ENCODE measurements at regions not wholly inside any gene's neighbourhood (a gene's known extent, or its start where the extent isn't known, plus 50 kb on each side); places are given as distances from the start of the nearest gene placed in this dataset.
"Not testable (repeated sequence)": the region's sequence is repeated elsewhere in the genome, so short reads cannot be mapped to it uniquely, and the experiment has no call there.

DNA sequence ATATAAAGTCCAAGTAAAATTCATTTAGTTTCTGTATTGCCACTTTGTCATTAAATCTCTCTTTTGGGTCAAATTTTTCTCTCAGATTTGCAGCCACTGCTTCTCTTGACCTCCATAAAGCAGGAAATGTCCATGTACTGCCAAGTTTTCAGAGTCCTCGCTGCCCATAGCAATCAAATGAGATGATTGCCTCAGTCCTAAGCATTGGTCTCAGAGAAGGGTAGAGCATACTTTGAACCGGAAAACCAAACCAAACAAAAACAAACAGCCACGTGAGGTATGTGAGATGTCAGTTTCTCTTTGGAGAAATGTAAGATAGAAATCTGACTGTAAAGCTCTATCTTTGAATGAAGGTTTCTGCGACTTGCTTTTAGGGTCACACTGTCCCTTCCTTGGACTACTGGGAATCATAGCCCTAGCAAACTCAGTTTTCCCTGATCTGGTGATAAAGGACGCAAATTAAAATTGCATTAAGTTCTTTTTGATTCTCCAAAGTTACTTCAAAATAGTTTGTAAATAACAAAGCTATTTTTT, 505.4 kb upstream of the CITED2 start:
- DNase-seq: no peak

DNA sequence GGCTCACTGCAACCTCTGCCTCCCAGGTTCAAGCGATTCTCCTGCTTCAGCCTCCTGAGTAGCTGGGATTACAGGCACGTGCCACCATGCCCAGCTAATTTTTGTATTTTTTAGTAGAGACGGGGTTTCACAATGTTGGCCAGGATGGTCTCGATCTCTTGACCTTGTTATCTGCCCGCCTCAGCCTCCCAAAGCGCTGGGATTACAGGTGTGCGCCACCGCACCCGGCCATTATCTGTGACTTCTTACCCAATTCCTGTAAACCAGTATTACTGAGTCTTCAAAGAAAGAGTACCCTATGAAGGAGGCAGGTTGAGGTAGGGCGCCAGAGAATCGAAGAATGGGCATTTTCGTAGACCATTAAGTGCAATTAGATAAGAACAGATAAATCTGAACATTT, 504.8 kb upstream of the CITED2 start:
- DNase-seq: not testable (repeated sequence)

DNA sequence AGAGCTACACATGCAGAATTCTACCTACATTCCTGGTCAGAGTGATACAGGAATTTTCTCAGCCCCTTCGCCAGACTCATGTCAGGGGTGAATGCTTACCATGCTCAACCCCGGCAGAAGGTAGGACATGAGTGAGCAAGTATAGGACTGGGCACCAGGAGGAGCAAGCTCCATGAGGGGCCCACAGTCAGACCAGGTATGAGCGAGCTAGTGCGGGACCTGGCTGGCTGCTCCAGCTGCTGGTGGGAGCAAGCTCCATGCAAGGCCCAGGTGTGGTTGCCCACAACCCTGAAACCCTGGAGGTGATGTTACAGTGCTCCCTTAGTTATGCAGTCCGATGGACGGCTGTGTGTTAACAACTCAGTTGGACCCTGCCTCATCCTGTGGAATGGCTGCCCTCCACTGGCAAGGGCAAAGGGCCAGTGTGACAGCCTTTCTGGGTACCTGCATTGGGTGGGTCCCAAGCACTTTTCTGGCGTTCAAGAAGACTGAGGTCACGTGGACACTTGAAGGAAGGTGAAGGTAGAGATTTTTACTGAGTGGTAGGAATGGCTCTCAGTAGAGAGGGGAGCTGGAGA, 503.5 kb upstream of the CITED2 start:
- no peak for DNase-seq

DNA sequence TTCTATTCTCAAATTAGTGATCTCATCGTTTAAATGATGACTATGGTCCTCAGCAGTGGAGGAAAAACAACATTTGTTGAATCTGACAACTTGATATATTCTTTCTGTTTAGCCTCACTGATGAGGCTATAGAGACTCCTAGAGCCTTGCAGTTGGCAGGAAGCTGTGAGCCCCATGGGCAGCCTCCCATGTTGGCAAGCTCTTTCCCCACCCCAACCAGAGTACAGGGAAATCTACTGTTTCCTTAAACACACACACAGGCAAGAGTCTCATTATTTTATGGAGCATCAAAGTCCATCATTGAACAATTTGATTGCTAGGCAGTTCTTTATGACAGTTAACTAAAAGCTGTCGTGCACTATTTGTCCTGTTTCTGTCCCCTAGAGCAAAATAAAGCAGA, 498.2 kb upstream of the CITED2 start:
- DNase-seq: no peak

DNA sequence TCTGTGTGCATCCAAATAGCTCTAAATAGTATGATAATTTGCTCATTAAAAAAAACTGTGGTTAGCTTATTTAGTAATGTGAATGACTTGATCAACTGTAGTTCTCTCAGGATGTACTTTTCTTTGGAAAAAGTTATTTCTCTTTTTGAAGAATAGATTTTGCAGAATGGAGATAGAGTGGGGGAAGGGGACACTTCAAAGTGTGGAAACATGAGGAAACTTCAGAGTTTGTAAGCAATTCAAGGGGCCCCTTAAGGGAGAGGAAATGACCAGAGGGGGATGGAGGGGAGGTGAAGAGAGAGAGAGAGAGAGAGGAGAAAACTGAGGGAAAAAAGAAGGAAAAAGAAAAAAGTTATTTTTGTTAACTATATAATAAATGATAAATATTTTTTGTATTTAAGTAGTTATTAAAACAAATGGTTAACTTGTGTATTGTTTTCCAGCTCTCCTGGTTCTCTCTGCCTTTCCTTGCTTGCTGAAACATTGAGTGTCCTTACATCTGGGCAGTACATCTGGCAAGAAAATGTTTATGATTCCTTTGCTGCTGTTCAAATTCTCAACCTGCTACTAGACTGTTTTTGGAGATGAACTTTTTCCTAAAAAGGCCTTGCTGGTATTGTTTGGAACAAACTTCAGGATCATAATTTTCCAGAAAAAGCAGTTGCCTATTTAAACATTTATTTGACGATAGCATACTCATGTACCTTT, 497.5 kb upstream of the CITED2 start:
- no peak for DNase-seq

DNA sequence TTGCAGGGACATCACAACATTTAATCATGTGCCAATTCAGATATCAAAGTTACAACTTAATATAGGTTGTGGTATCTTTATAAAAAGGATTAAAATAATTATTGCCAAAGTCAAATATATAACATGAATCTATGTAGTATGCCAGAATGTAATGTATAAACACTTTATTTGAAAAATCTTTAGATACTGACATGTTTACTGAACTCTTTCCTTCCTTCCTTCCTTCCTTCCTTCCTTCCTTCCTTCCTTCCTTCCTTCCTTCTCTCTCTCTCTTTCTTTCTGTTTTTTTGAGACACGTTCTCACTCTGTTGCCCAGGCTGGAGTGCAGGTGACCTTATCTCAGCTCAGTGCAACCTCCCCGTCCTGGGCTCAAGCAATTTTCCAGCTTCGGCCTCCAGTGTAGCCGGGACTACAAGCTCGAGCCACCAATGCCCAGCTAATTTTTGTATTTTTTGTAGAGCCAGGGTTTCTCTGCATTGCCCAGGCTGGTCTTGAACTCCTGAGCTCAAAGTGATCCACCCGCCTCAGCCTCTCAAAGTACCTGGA, 496.8 kb upstream of the CITED2 start:
- no peak for DNase-seq

DNA sequence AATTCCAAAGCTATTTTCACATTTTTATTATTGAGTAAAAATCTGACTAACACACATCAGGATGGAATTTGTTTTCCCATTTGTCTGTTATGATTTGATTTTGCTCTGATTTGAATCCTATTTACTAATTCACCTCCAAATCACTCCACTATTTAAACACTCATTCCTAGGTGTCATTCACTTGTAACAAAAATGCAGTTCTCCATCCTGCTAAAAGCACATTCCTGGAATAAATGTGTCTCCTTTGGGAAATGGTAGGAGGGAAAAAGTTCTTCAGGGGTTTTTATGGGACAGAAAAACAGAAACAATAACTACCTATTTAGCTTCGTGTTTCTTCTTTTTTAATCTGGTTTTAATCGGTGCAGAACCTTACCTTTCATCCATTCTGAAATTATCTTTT, 494.1 kb upstream of the CITED2 start:
- DNase-seq: no peak

DNA sequence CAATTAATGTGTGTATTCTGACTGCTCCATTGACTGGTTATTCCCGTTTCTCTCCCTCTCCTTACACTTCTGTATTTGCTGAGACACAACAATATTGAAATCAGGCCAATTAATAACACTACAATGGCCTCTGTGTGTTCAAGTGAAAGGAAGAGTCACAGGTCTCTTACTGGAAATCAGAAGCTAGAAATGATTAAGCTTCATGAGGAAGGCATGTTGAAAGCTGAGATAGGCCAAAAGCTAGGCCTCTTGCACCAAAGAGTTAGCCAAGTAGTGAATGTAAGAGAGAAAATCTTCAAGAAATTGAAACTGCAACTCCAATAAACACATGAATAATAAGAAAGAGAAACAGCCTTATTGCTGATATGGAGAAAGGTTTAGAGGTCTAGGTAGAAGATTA, 489.5 kb upstream of the CITED2 start:
- no peak for DNase-seq

DNA sequence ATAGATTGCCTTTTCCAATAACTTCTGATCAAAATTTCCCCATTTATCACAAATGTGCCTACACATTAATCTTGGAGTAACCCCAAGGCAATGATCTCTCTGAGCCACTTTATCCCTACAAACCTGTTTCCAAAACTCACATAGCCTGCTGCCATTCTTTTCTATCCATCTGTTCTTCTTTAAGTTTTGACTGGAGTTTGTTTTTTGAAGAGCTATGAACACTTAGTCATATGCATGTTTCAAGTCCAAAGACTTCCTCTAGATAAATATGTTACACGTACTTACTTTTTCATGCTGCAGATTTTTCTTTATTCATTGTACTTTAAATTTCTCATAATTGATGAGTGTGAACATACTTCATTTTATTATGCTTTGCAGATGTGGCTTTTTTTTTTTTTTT, 488.9 kb upstream of the CITED2 start:
- no peak for DNase-seq

DNA sequence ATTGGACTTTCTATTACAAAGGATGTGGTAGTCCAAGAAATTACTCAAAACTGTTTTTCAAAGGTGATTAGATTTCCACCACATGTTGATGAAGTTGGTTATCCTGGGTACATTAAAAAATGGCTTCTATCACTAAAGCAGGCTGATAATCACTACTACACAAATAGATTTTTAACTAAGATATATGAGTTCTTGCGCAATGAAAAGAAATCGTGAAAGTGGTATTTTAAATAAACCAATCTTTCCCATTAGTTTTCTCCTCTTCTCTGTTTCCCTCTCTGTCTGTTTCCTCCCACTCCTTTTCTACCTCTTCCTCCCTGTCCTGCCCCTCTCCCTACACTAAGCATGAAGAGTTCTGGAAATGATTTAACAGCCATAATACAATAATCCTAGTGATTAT, 487.9 kb upstream of the CITED2 start:
- no peak for DNase-seq

DNA sequence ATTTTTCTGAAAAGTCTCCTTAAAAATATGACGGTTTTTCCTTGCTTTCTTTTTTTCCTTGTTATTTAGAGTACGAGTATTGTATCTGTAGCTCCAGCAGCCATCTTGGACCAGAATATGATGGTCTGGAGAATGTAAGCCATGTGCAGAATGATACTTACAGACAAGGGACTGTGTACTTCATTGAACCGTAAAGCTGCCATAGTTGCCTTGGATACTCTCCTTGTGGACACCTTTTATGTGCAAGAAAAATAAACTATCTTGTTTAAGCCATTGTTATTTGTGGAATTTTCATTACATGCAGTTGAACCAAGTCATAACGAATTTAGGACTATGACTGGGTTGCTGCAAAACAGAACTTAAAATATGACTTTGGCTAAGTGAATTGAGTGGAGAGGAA, 485.8 kb upstream of the CITED2 start:
- no peak for DNase-seq

DNA sequence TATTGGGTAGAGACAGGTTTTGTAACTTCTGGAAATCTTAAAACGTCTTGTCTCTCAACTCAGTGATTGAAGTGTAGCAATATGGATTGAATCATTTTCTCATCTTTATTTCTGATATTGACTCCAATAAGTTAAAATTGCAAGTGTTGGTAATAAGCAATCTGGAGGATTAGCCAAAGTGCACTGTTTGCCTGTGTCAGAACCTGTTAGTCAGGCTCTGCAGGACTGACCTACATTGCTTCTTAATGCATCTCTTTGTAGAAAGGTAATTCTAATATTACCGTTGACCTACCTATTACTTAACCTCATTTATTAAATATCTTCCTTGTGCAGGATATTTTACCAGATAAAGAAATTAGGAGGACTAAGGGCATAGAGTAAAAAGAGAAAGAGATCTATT, 484.0 kb upstream of the CITED2 start:
- peak in 1 of 2 experiments; percentile 7 for DNase-seq

DNA sequence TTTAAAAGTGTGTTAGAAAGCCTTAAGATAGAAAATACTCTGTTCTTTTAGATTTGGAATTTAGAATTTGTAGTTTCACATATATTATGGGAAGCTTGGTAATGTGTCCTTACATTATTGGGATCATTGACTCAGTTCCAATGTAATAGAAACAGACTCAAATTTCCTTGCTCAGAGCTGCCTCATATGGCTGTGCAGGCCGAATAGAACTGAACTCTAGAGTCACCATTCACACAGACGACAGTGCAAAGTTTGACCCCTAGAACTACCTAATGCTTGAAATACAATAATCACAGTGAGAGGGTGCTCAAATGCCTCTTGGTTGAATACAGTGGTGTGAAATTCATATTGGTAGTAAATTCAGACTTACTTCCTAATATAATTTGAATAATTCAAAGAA, 482.7 kb upstream of the CITED2 start:
- no peak for DNase-seq

DNA sequence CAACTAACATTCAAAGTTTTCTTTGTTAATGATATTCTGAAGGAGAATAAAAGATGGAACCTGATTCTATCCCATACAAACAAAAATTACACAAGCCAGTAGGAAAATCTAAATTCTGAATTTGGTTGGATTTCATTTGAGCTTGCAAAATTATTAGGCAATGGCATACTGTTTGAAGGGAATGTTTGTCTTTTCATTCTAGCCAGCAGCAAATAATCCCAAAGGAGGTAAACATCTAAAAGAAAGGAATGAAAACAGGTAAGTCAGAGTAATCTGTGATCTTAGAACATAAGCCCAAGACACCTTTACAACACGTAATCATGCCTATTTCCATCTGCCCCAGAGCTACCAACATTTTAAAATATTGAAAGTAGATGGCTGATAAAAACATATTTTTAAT, 482.1 kb upstream of the CITED2 start:
- no peak for DNase-seq

DNA sequence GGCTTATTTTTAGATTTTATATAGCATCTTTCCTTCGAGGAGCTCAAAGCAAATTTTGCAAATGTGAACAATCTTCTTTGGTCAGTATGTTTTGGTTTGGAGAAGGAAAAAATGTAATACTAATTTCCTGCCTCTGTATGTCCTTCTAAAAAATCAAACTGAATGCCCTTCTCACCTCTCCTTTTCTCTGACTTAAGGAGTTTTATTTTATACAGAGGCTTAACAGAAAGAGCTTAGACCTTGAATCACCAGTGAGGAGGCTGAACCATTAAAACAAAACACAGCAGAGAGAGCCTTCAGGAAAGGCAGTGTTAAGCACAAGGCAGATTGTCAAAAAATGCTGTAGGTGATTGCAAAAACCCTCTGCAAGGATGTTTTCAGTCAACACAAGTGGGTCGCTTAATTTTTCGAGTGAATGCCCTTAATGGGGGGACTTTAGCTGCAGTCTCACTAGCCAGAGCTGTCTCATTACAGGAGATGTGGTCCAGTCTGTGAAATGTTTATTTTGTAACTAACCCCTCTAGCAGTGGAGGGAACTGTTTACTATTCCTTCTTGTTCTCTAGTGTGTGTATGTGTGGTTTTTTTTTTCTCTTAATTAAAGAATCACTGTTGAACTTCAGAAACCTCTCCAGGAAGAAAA, 481.3 kb upstream of the CITED2 start:
- peak; percentile 27 to 44 for DNase-seq

DNA sequence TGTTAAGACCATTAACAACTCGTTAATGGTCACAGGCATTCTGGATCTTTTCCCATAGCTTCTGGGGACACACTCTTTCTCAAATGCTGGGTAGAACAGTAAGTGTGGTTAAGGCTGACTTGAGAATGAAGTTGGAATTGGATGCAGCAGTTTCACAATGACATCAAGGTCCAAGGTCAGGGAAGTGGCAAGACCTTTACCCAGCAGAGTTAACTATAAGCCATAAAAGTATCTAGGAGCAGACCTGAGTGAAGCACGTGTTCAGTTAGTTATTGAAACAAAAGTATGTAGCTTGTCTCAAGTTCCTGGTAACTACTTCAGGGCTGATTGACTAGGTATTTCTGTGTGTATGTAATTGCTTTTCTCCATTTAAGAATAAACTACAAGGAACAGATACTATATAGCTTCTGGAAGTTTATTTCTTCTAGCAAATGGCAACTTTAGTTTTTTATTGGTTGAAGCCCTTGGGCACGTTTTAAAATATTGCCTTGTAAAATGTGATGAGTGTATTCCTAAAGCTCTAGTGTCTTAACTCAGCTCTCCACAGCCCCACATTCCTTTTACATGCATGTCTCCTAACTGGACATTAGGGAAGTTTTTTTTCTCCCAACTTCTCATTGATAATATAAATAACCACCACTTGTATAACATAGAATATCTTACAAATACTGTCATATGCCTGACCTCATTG, 479.0 kb upstream of the CITED2 start:
- no peak for DNase-seq

DNA sequence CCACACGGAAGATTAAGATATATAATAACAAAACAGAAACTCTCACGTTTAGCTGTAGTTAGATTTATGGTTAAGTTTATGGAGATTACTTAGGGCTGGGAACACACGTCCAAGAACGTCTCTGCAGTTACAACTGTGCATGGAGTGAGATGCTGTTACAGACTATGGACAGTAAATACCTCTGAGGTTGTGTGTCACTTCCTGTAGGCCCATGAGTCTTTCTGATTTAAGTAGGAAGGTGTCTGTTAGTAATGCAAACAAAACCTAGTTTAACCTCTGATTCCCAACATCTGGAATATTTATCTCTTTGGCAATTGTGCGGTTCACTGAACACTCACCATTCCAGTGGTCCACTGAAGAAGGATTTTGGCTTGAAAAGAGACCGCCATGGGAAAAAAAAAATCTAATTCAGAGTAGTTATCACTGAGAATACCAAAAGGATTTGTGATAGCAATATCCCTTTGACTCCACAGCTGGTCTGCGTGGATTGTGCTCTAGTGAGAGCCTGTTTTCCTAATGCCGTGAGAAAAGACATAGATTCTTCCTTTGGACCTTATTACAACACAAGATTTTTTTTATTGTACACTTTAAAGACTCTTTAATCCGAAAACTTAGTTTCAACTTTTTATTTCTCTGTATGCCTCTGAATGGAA, 478.2 kb upstream of the CITED2 start:
- no peak for DNase-seq

DNA sequence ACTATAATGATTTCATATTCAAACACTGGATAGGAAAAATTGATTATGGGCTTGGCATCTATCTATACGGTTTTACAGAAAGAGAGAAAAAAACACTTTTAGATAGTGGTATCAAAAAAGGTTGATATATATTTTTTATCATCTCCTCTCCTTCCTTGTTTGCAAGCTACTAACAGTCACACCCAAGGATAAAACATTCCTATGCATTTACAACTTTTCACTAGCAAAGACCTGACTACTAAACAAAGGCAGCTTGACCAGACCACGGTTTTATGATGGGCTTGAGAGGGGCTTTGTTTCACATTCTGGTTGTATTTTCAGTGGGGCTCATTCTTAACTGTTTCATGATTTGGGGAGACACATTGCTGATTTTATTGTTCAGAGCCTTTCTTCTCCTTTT, 477.6 kb upstream of the CITED2 start:
- DNase-seq: no peak

DNA sequence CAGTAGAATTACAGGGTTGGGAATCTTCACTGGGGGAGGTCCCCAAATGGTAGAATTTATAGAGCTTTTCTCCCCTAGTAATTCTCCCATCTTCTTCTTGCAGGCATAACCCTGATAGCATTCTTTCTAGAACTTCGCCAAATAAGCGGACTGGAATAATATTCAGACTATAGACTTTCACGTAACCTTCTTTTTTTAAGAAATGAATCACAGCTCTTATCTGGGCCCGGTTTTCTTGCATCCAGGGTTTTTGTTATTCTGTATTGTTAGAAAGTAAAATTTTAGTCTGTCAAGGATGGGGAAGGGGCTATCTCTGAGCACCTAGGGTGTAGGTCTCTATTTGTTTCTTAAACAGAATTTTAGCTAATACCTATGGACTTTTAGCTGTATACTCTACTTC, 476.8 kb upstream of the CITED2 start:
- no peak for DNase-seq

DNA sequence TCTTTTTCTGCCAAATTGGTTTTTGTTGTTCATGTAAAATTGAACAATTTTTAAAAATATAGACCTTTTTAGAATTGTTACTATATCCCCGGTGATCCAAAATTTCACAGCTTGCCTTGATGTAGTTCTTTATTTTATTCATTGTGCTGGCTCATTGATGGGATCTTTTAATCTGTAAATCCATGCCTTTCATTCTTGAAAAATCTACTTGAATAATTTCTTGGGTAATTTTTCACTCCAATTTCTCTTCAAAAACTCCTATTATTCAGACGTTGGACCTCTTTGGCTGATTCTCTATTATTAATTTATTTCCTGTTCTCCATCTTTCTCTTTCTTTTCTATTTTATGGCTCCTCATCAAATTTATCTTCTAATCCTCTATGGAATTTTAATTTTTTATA, 476.1 kb upstream of the CITED2 start:
- no peak for DNase-seq

DNA sequence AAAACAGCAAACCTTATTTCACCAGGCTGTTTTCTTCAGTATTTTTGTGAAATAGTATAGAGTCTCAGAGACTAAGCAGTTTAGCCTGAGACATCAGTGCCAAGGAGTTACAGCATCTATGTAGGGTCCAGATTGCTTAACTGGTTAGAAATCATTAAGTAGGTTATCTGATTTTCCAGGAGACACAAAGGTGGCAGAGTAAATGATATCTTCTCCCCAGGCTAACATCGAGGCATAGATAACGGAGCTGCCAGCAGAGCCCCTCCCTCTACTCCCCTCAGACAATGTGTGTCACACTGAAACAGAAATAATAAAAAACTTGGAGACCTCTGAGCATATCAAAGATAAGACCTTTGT, 473.0 kb upstream of the CITED2 start:
- no peak for DNase-seq

DNA sequence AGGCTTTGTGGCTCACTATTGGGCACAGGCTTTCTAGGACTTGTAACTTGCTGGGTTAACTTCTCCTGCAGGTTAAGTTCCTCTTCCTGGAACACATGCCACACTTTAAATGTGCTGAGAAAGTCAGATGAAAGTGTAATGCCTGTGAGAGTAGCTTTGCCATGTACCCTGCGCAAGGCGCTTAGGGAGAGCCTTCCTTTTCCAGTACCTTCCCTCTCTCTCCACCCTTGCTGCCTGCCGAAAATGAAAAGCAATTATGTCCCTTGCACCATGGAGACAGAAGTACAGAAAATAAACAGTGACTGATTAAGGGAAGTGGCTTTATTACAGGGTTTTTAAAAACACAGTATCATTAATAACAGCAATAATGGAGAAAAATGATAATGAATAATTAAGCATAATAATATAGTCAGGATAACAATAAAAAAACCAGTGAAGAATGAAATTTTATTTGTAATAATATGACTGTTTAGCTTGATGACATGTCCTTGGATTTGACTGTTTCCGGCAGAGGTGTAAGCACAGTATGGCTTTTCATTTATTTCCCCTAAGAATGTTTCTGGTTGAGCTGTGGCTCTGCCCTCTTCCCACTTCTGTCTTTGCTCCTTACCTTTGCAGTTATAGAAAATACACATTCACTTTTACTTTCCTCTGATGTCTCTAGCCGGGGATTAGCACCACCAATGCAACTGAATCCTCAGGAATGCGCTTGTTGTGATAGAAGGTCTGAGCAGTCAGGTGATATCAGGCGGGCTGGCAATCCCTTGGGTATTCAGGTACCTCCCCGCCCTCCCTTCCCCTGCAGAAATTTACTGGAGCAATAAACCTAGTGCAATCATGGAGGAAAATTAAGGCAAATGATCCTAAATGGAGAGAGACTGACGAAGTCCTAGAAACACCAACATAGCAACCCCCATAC, 472.3 kb upstream of the CITED2 start:
- peak; percentile 82 to 89 for DNase-seq

Measured in NCI-H526 (cell line).